NCI-H1417 treated with DMSO at 0.1 percent for 48 hours (cell line): ENCODE measurements at regions not wholly inside any gene's neighbourhood (a gene's known extent, or its start where the extent isn't known, plus 50 kb on each side); places are given as distances from the start of the nearest gene placed in this dataset.
A peak's percentile ranks its signal among the peaks of the same experiment; 100 is the strongest.
"Not testable (repeated sequence)": the region's sequence is repeated elsewhere in the genome, so short reads cannot be mapped to it uniquely, and the experiment has no call there.

Experiments used
- DNase-seq: peaks from one replicate; lab custom pipeline; 2025; lab: John Stamatoyannopoulos, UW

DNA sequence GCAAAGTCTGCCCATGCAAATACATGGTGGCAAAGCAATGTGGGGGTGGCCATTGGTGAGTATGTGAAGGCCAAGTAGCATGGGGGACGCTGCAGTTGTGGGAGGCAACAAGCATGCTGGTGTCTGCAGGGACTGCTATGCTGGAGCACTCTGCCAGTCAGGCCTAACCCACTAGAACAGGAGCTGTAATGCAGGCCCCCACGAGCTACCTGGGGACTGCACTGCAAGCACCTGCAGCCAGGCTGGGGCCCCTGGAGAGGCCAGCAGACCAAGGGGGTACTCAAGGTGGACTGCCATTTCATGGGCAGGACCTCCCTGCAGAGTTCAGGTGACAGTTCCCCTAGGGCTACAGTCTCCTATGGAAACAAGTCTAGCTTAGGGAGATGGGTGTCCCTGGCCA lies 183.8 kb upstream of the PDE4D start:
- no peak for DNase-seq

DNA sequence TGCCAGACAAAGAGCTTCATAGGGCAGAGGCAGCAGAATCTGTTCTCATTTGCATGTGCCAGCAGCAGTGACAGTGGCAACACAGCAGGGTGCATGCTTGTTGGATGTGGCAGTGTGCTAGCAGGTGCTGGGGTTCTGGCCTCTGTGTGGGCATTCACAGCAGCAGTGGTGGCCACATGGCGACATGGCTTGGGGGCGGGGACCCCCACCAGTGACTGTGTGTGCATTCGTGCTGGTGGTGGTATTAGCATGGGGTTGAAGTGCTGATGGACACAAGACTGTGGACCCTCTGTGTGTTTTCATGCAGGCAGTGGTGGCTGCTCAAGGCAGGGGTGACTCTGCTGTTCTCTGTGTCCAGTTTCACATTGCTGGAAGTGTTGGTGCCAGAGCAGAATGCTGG lies 183.2 kb upstream of the PDE4D start:
- DNase-seq: no peak

DNA sequence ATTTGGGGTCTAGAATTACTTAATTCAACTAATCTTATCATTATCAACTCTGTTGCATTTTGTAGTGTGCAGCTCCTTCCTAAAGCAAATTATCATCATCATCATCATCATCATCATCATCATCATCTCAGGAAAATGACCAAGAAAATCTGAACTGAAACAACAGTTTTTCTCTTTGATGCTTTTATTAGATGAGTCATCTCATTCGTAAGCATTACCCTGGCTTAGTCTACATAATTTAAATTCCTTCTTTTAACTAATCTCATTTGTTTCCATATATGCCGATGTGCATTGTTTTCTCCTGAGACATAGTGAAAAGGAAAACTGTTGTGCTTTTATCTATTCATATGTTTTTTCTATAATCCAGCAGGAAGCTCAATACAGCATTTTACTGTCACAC lies 173.0 kb upstream of the PDE4D start:
- no peak for DNase-seq

DNA sequence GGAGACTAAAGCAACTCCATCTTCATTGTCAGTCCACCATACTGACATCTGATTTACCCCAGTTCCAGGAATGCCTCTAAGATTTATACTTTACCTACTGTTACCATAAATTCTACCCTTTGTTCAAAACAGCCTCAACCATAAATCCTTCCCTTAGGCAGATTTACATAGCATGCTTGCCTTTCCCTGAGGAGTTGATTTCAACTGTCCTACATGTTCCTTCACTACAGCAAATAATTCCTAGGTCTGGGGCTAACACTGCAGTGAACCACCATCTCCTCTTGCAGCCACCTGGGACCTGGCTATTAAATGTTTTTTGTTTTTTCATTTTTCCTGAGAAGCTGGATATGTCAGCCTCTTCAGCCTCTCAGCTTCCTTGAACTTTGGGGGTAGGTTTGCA lies 166.9 kb upstream of the PDE4D start:
- DNase-seq: no peak

DNA sequence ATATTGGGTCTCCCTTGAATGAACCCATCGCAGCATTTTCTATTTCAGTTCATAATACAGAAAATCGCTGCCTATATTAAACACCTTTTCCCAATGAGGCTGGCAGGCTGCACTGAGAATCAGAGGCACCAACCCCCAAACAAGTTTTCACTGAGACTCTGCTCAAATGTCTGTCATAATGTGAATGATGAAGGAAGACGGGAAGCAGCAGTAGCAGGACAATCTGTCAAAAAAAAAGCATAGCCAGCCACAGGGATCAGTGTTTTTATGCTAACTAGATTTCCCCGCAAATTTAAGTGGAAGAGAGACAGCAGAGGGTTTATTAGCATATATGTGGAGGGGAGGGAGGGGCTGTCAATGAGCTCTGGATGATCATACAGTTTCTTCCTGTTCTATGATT lies 162.7 kb upstream of the PDE4D start:
- no peak for DNase-seq

DNA sequence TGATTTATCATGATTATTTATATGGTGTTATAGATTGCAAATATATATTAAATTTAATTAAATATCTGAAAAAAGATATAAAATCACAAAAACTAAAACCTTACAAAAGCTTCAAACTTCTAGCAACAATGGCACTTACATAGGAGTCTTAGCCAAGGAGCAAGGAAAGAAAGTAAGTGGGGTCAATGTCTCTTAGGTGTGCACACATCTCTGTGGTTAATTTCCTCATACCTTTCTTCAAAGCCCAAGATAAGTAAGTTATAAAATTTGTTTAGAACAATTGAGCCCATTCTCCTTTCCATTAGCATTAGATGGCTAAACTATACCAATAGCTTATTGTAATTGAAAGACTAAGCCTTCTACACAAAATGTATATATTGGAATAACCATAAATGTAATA lies 161.6 kb upstream of the PDE4D start:
- DNase-seq: no peak

DNA sequence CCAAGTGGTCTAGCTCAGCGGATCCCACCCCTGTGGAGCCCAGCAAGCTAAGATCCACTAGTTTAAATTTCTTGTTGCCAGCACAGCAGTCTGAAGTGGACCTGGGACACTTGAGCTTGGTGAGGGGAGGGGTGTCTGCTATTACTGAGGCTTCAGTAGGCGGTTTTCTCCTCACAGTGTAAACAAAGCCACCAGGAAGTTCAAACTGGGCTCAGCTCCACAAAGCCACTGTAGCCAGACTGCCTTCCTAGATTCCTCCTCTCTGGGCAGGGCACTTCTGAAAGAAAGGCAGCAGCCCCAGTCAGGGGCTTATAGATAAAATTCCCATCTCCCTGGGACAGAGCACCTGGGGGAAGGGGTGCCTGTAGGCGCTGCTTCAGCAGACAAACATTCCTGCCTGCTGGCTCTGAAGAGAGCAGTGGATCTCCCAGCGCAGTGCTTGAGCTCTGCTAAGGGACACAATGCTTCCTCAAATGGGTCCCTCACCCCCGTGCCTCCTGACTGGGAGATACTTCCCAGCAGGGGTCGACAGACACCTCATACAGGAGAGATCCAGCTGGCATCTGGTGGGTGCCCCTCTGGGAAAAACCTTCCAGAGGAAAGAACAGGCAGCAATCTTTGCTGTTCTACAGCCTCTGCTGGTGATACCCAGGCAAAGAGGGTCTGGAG lies 148.6 kb upstream of the PDE4D start:
- not testable (repeated sequence) for DNase-seq

DNA sequence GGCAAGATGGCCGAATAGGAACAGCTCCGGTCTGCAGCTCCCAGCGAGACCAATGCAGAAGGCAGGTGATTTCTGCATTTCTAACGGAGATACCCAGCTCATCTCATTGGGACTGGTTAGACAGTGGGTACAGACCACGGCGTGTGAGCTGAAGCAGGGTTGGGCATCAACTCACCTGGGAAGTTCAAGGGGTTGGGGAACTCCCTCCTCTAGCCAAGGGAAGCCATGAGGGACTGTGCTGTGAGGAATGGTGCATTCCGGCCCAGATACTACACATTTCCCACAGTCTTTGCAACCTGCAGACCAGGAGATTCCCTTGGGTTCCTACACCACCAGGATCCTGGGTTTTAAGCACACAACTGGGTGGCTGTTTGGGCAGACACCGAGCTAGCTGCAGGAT lies 148.0 kb upstream of the PDE4D start:
- DNase-seq: not testable (repeated sequence)

DNA sequence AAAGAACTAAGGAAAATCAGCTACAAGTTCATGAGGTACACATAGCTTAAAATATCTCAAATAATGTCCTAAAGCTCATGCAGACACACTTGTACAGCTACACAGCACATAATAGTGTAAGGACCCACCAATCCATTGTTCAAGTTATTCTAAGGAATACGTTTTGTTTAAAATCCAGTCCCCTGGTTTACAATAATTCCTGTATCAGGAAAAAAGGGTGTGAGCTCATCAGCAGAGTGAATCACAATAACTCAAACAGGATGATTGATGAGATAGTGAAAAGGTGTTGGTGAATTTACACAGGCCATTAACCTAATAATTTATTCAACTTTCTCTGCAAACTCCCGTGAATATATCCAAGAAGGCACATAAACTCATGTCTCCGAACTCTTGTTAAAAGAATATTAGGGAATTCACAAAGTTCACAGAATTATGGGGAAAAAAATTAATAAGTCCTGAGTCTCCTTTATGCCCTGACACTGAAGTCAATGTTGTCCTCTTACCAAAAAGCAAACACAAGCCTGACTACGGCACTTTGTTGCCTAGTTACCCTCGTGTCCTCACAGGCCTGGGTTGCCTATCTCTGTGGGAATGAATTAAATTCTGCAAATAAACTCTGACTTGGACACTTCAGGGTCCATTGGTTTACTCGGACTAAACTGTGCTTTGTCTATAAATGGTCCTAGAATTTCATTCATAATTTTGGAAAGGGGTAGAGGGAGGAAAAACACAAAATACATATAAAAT lies 142.8 kb upstream of the PDE4D start:
- peak; percentile 59 for DNase-seq

DNA sequence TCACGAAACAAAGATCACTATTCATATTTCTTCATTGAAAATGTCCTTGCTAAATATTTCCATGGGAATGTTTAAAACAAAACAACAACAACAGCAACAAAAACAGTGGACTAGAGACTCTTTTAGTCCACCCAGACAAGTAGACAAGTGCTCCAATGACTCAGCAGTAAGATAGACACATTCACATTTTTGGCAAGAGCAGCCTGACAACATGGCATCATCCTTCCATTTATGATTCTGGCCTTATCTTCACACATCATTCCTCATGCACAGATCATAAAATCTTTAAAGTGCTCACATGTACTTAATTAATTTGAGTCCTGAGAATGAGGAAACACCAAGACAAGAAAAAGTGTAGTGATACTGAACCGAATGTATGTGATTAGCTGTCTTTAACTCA lies 132.6 kb upstream of the PDE4D start:
- no peak for DNase-seq

DNA sequence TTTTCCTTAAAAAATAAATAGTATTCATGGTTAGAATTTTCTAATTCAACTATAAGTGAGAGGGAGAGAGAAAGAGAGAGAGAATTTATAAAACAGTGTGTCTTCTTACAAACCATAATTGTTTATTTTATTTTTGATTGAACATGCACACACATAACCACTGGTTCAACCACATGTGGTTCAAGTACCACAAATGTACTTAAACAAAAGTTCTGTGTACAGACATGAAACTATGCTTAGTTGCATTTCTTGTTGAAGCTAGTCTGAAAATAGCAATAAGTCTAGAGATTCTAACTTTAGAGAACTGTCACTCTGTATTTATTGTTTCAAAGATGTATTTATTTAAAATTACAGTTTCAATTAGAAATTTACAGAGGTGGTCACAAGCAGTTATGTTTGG lies 130.6 kb upstream of the PDE4D start:
- DNase-seq: no peak

DNA sequence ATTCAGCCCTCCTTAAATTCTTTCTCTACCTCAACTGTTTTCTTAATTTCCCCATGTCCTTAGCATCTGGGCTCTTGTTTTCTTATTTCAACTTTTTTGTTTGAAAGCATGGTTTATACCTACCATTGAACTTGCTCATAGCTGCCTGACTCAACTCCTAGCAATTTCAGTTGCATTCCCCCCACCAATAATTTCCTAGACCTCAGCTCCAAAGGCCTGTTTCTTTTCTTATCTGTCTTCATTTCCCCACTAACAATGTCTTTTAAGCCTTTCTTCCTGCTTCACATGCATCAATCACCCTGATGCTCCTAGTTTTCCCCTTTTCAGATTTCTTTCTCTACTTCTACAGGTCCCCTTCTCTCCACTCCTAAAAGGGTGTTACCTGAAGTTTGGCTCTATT lies 129.7 kb upstream of the PDE4D start:
- no peak for DNase-seq

DNA sequence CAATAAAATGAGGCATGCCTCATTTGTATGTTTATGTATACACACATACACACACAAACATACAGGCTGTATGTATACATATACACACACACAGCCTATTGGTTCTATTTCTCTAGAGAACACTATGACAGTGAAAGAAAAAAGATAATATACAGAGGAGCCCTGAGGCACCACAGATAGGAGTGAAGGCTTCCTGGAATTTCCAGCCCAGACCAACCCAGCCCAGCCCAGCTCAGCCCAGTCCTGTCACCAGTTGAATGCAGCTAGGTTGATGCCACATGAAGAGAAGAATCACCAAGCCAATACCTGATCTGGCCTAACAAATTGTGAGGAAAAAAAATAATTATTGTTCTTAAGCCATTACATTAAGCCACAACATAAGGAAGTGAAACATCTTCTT lies 126.9 kb upstream of the PDE4D start:
- DNase-seq: no peak

DNA sequence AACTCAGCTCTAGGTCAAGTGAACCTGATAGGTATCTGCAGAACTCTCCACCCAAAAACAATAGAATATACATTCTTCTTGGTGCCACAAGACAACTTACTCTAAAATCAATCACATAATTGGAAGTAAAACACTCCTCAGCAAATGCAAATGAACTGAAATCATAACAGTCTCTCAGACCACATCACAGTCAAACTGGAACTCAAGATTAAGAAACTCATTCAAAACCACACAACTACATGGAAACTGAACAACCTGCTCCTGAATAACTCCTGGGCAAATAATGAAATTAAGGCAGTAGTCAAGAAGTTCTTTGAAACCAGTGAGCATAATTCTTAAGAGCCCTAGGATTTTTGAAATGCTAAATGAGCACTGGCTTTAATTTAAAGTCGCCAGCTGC lies 125.4 kb upstream of the PDE4D start:
- DNase-seq: not testable (repeated sequence)

DNA sequence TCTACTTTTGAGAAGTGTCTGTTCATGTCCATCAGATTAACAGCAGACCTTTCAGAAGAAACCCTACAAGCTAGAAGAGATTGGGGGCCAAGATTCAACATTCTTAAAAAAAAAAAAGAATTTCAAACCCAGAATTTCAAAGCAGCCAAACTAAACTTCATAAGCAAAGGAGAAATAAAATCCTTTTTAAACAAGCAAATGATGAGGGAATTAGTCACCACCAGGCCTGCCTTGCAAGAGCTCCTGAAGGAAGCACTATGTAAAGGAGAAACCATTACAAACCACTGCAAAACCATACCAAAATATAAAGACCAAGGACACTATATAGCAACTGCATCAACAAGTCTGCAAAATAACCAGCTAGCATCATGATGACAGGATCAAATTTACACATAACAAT lies 124.6 kb upstream of the PDE4D start:
- no peak for DNase-seq

DNA sequence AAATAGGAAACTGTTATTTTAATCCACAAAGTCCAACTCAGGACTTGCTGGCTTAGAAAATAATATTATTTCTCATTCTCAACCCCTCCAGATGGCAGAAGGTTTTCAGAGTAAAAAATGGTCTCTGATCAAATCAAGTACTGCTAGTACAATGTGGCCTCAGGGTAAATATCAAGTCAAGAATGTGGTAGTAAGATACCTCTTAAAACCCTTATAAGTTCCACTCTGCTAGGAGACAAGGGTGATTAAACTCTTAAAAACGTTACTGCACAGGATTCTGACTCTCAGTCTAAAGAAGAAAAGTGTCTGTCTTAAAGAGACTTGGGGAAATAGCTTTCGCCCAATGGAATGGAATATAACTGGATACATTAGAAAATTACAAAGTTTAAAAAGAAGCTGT lies 120.8 kb upstream of the PDE4D start:
- DNase-seq: no peak

DNA sequence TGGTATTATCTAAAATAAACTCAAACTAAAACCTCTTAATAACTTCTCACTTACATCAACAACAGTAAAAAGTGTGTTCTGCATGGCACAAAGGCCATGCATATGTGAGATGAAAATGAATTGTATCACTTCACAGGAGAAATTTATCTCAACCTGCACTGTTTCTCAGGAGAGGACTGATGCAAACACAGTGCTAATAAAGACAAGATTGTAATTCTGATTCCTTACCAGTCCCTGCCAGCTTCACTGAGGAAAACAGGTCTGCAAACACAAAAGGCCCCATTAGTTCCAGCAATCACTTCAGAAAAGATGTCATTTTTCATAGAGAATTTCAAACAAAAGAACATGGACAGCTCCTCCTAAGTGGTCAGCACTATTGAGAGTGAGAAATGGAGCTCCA lies 117.3 kb upstream of the PDE4D start:
- no peak for DNase-seq

DNA sequence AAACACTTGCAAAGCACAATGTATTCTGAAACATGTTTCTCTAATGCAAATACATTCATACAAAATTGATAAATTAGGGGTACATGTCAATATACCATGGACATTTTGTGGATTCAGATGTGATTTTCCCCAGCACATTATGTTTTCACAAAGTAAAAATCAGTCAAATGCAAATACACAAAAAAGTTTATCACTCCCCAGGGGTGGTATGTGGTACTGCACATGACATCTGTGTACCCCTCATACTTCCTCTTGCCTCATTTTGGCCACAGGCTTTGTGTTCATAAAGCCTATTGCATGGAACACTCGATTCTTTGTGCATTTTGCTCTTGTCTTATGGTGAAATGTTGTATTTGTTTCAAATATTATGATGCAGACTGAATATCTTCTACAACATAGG lies 116.8 kb upstream of the PDE4D start:
- DNase-seq: no peak

DNA sequence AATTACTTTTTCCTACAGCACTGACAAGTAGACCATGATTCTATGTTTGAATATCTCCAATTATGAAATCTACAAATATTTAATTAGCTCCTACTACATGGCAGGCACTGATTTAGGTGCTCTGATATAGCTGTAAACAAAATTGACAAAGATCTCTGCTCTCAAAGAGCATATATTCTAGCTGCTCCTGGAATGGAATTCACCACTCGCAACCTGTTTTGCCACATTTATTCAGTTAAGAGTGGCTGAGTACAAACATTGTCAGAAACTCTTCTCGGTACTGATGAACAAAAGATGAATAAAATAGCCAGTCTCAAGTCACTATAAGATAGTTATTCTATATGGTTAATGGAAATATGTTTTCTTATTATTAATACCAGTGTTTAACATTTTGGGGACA lies 114.2 kb upstream of the PDE4D start:
- no peak for DNase-seq

DNA sequence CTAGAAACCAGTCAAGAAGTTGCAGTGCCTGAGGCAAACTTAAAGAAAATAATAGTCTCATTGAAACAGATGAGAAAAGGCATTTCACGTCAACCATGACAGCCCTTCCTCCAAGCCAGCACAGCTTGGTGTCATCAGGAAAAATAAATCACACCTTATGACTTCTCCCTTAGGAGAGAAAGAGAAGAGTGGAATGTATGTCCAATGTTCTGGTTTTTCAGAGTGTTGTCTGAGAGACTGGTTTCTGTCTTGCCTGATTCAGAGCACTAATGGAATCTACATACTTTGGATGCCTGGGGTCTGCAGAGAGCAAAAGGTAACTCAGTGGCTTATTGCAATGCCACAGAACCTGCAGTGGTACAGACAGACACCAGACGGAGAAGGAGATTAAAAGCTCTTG lies 105.5 kb upstream of the PDE4D start:
- DNase-seq: no peak

DNA sequence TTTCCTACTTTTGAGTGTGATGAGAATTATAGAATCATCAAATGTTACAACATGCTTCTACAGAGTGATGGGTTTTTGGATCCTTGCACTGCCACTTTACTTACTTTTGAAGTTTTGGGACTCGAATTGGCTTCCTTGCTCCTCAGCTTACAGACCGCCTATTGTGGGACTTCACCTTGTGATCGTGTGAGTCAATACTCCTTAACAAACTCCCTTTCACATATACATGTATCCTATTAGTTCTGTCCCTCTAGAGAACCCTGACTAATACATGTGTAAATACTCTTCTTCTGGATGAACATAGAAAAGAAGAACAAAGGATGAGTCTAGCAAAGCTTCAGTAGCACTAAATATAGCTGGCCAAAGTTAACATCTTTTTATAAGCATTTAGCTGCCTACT lies 98.7 kb upstream of the PDE4D start:
- DNase-seq: no peak

DNA sequence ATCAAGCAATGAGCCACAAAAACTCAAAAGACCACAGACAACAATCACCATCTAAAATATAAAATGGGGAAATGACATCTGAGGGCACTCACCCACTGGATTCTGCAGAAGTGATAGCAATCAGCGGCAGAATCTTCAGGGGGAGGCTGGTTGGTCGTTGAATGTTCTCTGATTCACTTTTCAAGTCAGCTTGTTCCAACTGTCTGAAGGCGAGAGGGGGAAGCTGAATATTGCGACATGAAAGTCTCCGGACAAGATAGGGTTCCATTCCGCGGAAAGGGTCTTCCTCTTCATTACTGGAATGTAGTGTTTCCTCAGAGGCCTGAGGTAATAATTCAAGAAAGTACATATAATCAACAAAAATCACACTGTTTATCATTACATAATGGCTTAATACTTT lies 94.9 kb upstream of the PDE4D start:
- no peak for DNase-seq

DNA sequence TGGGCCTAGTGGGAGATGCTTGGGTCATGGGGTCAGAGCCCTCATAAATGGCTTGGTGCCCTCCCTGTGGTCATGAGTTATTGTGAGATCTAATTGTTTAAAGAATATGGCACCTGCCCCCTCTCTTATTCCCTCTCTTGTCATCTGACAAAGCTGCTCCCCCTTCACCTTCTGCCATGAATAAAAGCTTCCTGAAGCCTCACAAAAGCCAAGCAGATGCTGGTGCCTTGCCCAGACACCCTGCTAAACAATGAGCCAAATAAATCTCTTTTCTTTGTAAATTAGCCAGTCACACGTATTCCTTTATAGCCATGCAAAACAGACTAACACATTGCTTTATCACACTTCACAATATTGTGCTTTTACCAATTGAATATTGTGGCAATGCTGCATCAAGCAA lies 82.8 kb upstream of the PDE4D start:
- DNase-seq: no peak

DNA sequence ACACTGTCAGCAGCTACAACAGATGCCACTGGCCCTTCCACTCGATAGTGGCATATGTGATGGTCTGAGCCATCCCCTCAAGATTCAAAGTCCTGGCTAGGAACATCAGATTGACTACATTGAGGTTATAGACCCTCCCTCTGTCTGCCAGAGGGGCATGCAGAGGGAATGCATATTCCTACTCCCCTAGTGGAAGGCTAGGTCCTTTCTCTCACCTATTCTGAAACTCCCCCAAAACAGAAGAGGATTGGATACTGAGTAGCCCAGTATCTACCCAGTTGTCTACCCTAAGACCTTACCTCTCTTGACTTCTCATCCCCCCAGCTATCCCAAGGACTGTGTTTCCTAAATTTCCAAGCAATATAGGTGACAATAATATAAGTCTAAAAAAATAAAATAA lies 78.5 kb upstream of the PDE4D start:
- DNase-seq: no peak
